HCT116 (cell line): ENCODE measurements at regions not wholly inside any gene's neighbourhood (a gene's known extent, or its start where the extent isn't known, plus 50 kb on each side); places are given as distances from the start of the nearest gene placed in this dataset.

Experiments
- ATAC-seq: fragments of 200-7000 bp; cut with Tn5 transposase; 2 replicates; pipeline ENCODE4 v1.9.1; 2020; ENCODE audit warnings: mild to moderate bottlenecking, moderate library complexity
- BruUV-seq: library from RNA; stranded (reverse); fragments of 400-500 nt; replicated peaks from 2 replicates; lab custom pipeline; 2021; lab: Mats Ljungman, UMichigan
- CTCF ChIA-PET: fragments of 300-600 bp; sonication (Branson Sonifier 250); formaldehyde crosslinking; loops from one replicate; lab custom pipeline; 2021; ENCODE audit warnings: antibody characterized with exemption; lab: Charles Lee
- POLR2A ChIA-PET: fragments of 300-600, 350-600 bp; sonication (Branson Sonifier 250); formaldehyde crosslinking; loops from one replicate; lab custom pipeline; 2021; ENCODE audit warnings: antibody characterized with exemption; lab: Charles Lee
- RAD21 ChIA-PET, 2 experiments: fragments of 300-600 bp; sonication (Branson Sonifier 250); formaldehyde crosslinking; loops; one replicate each; lab custom pipeline; 2023; ENCODE audit warnings: low total read pairs in 2 of 2; ENCODE audit not compliant: uncharacterized antibody in 2 of 2, unreplicated experiment in 2 of 2, low non-redundant PET in 1 of 2; lab: Charles Lee
- DNase-seq: peaks from one replicate; pipeline ENCODE4 v3.0.0-alpha.2; 2010; ENCODE audit warnings: low read depth, low spot score
- H2AFZ ChIP-seq: fragments of 200-600 bp; shearing (Covaris generic), sonication (generic); 2 replicates; pipeline ENCODE4 v1.6.1; 2017; ENCODE audit warnings: low read depth, mixed run types, mixed read lengths, antibody characterized with exemption, low read length; ENCODE audit not compliant: poor library complexity, severe bottlenecking
- H3K27ac ChIP-seq: 2 replicates; pipeline ENCODE4 v1.5.1; 2012; ENCODE audit warnings: low read depth, low read length
- H3K27me3 ChIP-seq: fragments of 200-600 bp; sonication (generic); 2 replicates; pipeline ENCODE4 v1.6.1; 2016; ENCODE audit warnings: mixed run types, low read length, mixed read lengths; ENCODE audit not compliant: insufficient read depth
- H3K36me3 ChIP-seq, 2 experiments: fragments of 200-500 bp in 1 of 2; fragments of 200-600 bp in 1 of 2; sonication (Bioruptor generic) in 1 of 2; sonication (generic) in 1 of 2; 2 replicates each; pipeline versions ENCODE4 v1.5.1 to v1.6.1; 2014 to 2016; ENCODE audit warnings: low read length in 2 of 2, inconsistent platforms in 1 of 2, mixed read lengths in 1 of 2, mixed run types in 1 of 2; ENCODE audit not compliant: insufficient read depth in 2 of 2, control insufficient read depth in 1 of 2
- H3K4me1 ChIP-seq, 2 experiments: fragments of 200-600 bp in 1 of 2; sonication (generic) in 1 of 2; 2 replicates each; pipeline versions ENCODE4 v1.5.1 to v1.6.1; 2012 to 2017; ENCODE audit warnings: low read length in 2 of 2, inconsistent platforms in 1 of 2, mild to moderate bottlenecking in 1 of 2, mixed read lengths in 1 of 2, mixed run types in 1 of 2, moderate library complexity in 1 of 2; ENCODE audit not compliant: insufficient read depth in 2 of 2, control insufficient read depth in 1 of 2
- H3K4me2 ChIP-seq: fragments of 200-600 bp; sonication (generic); 2 replicates; pipeline ENCODE4 v1.6.1; 2017; ENCODE audit warnings: mixed run types, low read length, mixed read lengths
- H3K4me3 ChIP-seq, 2 experiments: fragments of 200-600 bp in 1 of 2; sonication (generic) in 1 of 2; replicated peaks in 1 of 2; 2 replicates each; pipeline ENCODE4 v1.5.1; 2011 to 2016; ENCODE audit warnings: low read length in 2 of 2, control low read depth in 1 of 2, low read depth in 1 of 2, mild to moderate bottlenecking in 1 of 2, mixed read lengths in 1 of 2, mixed run types in 1 of 2
- H3K79me2 ChIP-seq: fragments of 200-600 bp; sonication (generic); 2 replicates; pipeline ENCODE4 v1.6.1; 2017; ENCODE audit warnings: mild to moderate bottlenecking, mixed run types, low read length, moderate library complexity, mixed read lengths; ENCODE audit not compliant: insufficient read depth
- H3K9ac ChIP-seq: fragments of 200-600 bp; sonication (generic); 2 replicates; pipeline ENCODE4 v1.6.1; 2016; ENCODE audit warnings: low read length, mixed read lengths
- H3K9me2 ChIP-seq: fragments of 200-600 bp; sonication (generic), shearing (Covaris generic); 2 replicates; pipeline ENCODE4 v1.6.1; 2017; ENCODE audit warnings: mixed run types, mild to moderate bottlenecking, moderate library complexity; ENCODE audit not compliant: insufficient read depth
- H3K9me3 ChIP-seq, 2 experiments: fragments of 200-500 bp in 1 of 2; fragments of 200-600 bp in 1 of 2; sonication (Bioruptor generic) in 1 of 2; sonication (generic) in 1 of 2; 2 replicates each; pipeline ENCODE4 v1.6.1; 2014 to 2017; ENCODE audit warnings: low read length in 2 of 2, mixed read lengths in 2 of 2, inconsistent platforms in 1 of 2, low read depth in 1 of 2, mild to moderate bottlenecking in 1 of 2, mixed run types in 1 of 2, moderate library complexity in 1 of 2; ENCODE audit not compliant: control insufficient read depth in 1 of 2, insufficient read depth in 1 of 2
- H4K20me1 ChIP-seq: fragments of 200-600 bp; sonication (generic), shearing (Covaris generic); 2 replicates; pipeline ENCODE4 v1.6.1; 2017; ENCODE audit warnings: mixed run types, mild to moderate bottlenecking, moderate library complexity; ENCODE audit not compliant: insufficient read depth
- ELF1 ChIP-seq: IDR thresholded peaks from 2 replicates; pipeline ENCODE4 v1.6.1; 2012; ENCODE audit warnings: low read depth, borderline replicate concordance
- EZH2phosphoT487 ChIP-seq: fragments of 200-600 bp; IDR thresholded peaks from 2 replicates; pipeline ENCODE4 v1.6.1; 2018; ENCODE audit warnings: antibody characterized with exemption, borderline replicate concordance
- FOSL1 ChIP-seq: IDR thresholded peaks from 2 replicates; pipeline ENCODE4 v1.6.1; 2012; ENCODE audit warnings: low read depth
- POLR2AphosphoS5 ChIP-seq: IDR thresholded peaks from 2 replicates; pipeline ENCODE4 v1.6.1; 2011; ENCODE audit warnings: mild to moderate bottlenecking, low read depth, low read length, moderate library complexity
- RAD21 ChIP-seq: IDR thresholded peaks from 2 replicates; pipeline ENCODE4 v1.6.1; 2012; ENCODE audit warnings: low read depth, mild to moderate bottlenecking
- SIN3A ChIP-seq: IDR thresholded peaks from 2 replicates; pipeline ENCODE4 v1.6.1; 2012; ENCODE audit warnings: low read depth
- YY1 ChIP-seq: IDR thresholded peaks from 2 replicates; pipeline ENCODE4 v1.6.1; 2011; ENCODE audit warnings: low read length, low read depth, moderate library complexity, mild to moderate bottlenecking; ENCODE audit not compliant: insufficient replicate concordance; ENCODE audit errors: extremely low read depth
- ZBTB33 ChIP-seq: IDR thresholded peaks from 2 replicates; pipeline ENCODE4 v1.6.1; 2011; ENCODE audit warnings: mild to moderate bottlenecking, low read length, moderate library complexity; ENCODE audit not compliant: insufficient replicate concordance; ENCODE audit errors: extremely low read depth
- intact Hi-C: fragments of 100-400 bp; cut with micrococcal nuclease; formaldehyde crosslinking; loops from 2 replicates; pipeline ENCODE4 v1.10.0; 2022
- TF ChIP-seq, protein P1 (sequence below): IDR thresholded peaks from 2 replicates; pipeline ENCODE4 v1.6.1; 2012; ENCODE audit warnings: low read depth
- TF ChIP-seq, protein P2 (sequence below): IDR thresholded peaks from 2 replicates; pipeline ENCODE4 v1.6.1; 2012
- TF ChIP-seq, protein P3 (sequence below): IDR thresholded peaks from 2 replicates; pipeline ENCODE4 v1.6.1; 2012

GRCh38 chr12:74259199-74259598, 278.4 kb upstream of the ATXN7L3B start:
- no peaks in the 10 kb centered on the region for H3K27me3 ChIP-seq
- BruUV-seq, result no TSS peak
- CTCF ChIA-PET, result no interaction called here
- no peaks in the 10 kb centered on the region for H3K79me2 ChIP-seq
- DNase-seq (no peak), ATAC-seq (no peak)
- H3K27ac ChIP-seq, result no peak overlapping the region
- no peaks in the 10 kb centered on the region for H3K36me3 ChIP-seq
- no peaks in the 10 kb centered on the region for H3K4me1 ChIP-seq
- no peaks in the 10 kb centered on the region for H3K9me3 ChIP-seq
- H3K4me2 ChIP-seq, result no peak overlapping the region
- RAD21 ChIA-PET, result no interaction called here
- POLR2A ChIA-PET, result no interaction called here
- H3K9ac ChIP-seq, result no peak overlapping the region
- H3K9me2 ChIP-seq, result no peaks in the 10 kb centered on the region
- H2AFZ ChIP-seq, result no peak overlapping the region
- H4K20me1 ChIP-seq, result no peaks in the 10 kb centered on the region
- intact Hi-C loops, result no loop called here
- H3K4me3 ChIP-seq, result no peak overlapping the region
- TF ChIP-seq, protein P1, sequence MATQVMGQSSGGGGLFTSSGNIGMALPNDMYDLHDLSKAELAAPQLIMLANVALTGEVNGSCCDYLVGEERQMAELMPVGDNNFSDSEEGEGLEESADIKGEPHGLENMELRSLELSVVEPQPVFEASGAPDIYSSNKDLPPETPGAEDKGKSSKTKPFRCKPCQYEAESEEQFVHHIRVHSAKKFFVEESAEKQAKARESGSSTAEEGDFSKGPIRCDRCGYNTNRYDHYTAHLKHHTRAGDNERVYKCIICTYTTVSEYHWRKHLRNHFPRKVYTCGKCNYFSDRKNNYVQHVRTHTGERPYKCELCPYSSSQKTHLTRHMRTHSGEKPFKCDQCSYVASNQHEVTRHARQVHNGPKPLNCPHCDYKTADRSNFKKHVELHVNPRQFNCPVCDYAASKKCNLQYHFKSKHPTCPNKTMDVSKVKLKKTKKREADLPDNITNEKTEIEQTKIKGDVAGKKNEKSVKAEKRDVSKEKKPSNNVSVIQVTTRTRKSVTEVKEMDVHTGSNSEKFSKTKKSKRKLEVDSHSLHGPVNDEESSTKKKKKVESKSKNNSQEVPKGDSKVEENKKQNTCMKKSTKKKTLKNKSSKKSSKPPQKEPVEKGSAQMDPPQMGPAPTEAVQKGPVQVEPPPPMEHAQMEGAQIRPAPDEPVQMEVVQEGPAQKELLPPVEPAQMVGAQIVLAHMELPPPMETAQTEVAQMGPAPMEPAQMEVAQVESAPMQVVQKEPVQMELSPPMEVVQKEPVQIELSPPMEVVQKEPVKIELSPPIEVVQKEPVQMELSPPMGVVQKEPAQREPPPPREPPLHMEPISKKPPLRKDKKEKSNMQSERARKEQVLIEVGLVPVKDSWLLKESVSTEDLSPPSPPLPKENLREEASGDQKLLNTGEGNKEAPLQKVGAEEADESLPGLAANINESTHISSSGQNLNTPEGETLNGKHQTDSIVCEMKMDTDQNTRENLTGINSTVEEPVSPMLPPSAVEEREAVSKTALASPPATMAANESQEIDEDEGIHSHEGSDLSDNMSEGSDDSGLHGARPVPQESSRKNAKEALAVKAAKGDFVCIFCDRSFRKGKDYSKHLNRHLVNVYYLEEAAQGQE, result no peak
- TF ChIP-seq, protein P2, sequence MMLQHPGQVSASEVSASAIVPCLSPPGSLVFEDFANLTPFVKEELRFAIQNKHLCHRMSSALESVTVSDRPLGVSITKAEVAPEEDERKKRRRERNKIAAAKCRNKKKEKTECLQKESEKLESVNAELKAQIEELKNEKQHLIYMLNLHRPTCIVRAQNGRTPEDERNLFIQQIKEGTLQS, result no peak
- TF ChIP-seq YY1 (no peak), ELF1 (no peak), POLR2AphosphoS5 (no peak), ZBTB33 (no peak), RAD21 (no peak), FOSL1 (no peak), EZH2phosphoT487 (no peak), SIN3A (no peak)
- TF ChIP-seq, protein P3, sequence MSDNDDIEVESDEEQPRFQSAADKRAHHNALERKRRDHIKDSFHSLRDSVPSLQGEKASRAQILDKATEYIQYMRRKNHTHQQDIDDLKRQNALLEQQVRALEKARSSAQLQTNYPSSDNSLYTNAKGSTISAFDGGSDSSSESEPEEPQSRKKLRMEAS, result no peak
